Testis (tissue), 2 donors: ENCODE measurements at regions not wholly inside any gene's neighbourhood (a gene's known extent, or its start where the extent isn't known, plus 50 kb on each side); places are given as distances from the start of the nearest gene placed in this dataset.

ENCODE experiments used
- POLR2A ChIP-seq: fragments of 450-650 bp; IDR thresholded peaks from one replicate; pipeline ENCODE4 v1.6.1; 2017; ENCODE audit warnings: antibody characterized with exemption, mild to moderate bottlenecking, moderate library complexity
- TF ChIP-seq, protein P1 (sequence below), 3 experiments: fragments of 450-650 bp in 2 of 3; fragments of 200-600 bp in 1 of 3; sonication (generic) in 1 of 3; IDR thresholded peaks; one replicate each; pipeline ENCODE4 v1.5.1; 2016 to 2019; ENCODE audit warnings: antibody characterized with exemption in 3 of 3, mild to moderate bottlenecking in 2 of 3, moderate library complexity in 1 of 3

GRCh38 chr2:62319070-62319469 is 123.2 kb downstream of the B3GNT2 start:
- TF ChIP-seq, protein P1, sequence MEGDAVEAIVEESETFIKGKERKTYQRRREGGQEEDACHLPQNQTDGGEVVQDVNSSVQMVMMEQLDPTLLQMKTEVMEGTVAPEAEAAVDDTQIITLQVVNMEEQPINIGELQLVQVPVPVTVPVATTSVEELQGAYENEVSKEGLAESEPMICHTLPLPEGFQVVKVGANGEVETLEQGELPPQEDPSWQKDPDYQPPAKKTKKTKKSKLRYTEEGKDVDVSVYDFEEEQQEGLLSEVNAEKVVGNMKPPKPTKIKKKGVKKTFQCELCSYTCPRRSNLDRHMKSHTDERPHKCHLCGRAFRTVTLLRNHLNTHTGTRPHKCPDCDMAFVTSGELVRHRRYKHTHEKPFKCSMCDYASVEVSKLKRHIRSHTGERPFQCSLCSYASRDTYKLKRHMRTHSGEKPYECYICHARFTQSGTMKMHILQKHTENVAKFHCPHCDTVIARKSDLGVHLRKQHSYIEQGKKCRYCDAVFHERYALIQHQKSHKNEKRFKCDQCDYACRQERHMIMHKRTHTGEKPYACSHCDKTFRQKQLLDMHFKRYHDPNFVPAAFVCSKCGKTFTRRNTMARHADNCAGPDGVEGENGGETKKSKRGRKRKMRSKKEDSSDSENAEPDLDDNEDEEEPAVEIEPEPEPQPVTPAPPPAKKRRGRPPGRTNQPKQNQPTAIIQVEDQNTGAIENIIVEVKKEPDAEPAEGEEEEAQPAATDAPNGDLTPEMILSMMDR (IDR thresholded peaks at IDR 0.05) = no peak
- TF ChIP-seq POLR2A = no peak
